Endothelial cell of hepatic sinusoid (primary cell): ENCODE measurements at regions not wholly inside any gene's neighbourhood (a gene's known extent, or its start where the extent isn't known, plus 50 kb on each side); places are given as distances from the start of the nearest gene placed in this dataset.

Experiments
- in situ Hi-C: cut with HindIII; loops from 2 replicates; pipeline ENCODE4 v1.10.0; 2017; ENCODE audit warnings: low sequenced_read_pairs

DNA sequence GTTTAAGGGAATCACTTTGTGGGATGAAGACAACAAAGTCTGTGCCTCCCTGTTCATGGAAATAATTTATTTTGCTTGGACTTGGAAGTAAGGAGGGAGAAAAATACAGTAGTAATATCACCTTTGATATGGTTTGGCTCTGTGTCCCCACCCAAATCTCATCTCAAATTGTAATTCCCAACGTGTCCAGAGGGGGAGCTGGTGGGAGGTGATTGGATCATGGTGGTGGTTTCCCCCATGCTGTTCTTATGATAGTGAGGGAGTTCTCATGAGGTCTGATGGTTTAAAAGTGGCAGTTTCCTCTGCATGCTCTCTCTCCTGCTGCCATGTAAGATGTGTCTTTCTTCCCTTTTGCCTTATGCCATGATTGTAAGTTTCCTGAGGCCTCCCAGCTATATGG is 460.7 kb downstream of the NOVA1 start:
- in situ Hi-C loops, result no loop called here

DNA sequence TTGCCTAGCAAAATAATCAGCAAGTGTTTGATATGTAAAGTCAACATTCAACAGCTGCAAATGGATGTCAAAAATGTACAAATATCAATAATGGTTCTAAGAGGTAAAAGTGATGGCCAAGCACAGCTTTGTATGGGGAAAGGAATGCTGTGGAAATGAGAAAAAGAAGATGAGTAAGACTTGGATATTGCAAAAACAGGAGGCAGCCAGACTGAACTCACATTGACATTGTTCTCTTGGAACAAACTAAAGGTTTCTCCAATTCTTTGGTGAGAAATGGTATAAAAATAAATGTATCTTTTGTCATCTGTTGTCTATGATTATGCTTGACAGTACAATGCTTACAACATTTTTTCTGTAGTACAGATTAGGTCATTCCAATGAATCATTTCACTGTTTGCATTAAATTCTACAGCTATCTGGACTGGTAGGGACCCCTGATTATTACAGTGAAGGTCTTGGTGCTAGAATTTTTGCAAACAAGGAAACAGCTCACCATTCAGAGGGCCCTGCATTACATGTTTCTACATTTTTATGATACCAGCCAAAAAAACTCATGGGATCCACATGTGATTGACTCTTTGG is 465.7 kb downstream of the NOVA1 start:
- in situ Hi-C loops, result no loop called here

DNA sequence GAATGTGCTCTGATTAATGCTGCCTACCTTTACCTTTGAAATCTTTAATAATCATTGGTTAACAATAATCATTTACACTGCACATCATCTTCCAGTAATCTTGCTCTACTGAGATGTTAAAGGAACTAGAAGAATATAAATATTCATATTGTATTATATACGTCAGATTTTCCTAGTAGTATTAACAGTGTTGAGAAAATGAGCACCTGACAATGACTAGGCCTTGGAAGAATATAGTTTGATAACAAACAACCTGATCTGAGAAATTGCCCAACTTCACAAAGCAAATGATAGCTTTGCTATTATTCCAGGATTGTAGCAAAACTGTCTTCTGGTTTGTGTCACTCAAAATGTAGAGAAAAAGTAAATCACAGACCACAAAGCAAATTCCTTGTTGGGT is 467.1 kb downstream of the NOVA1 start:
- in situ Hi-C loops, result no loop called here

DNA sequence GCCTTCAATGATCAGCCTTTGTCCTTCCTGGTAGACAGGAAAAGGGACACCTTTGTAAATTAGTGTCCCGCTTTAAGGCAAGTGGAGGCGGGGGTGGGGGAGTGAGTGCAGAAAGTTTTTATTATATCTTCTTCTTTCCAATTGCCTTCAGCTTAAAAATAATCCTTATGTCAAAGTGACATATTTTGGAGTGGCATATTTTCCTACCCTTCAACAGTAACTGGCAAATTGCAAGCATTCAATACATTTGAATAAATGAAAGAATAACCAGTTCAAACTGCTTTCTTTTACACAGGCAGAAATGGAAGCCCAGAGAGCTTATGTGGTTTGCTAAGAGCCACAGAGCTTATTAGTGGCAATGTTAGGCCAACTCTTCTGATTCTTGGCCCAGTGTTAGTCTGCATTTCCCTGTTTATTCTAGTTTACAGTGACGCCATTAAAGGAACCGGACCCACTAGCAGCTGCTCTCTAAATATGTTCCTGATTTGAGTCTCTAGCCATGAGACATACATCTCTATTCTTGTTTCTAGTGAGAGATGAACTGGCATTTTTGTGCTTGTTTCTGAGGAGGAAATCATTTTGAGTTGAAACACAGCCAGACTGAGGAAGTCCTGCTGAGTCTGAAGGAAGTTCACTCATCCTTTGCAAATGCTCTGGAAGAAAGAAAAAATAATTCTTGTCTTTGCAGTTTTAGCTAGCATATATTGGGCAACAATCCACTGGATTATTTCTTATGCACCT is 468.7 kb downstream of the NOVA1 start:
- in situ Hi-C loops, result no loop called here

DNA sequence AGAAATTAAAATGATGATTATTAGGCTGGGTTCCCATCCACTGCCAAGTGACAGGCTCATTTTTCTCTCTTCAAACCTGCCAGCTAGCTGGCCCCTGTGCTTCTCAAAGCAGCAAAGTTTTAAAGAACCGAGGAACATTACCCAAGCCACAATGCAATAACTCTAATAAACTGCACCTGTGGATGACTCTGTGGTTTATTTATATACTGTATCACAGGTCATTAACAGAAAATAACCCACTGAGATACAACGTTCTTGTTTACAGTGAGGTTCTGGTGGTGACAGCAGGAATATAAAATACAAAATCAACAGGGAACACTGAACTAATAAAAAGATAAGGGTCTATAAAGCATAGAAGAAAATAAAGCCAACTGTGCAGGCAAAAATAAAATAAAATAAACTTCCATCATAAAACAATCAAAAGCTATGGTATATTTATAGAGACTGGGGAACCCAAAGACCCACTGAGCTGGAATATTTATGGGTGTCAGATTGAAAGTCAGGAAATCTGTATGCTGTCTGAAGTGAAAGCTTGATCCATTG is 472.9 kb downstream of the NOVA1 start:
- in situ Hi-C loops, result no loop called here

DNA sequence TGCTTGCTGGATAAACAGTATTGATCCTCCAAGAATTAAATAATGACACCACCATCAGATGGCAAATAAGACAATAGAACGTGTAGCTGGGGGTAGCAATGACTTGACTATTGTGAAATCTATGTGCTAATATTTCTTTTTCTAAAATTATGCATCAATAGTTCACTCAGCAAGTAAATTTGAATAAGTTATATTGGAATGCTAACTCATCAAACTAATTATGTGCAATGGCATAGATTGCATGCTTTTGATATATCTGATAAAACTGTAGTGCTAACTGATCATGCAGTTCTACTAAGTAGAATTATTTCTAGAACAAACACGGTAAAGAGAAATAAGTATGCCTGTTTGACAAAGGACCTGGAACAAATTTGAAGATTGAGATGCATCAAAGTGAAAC is 474.4 kb downstream of the NOVA1 start:
- in situ Hi-C loops, result no loop called here

DNA sequence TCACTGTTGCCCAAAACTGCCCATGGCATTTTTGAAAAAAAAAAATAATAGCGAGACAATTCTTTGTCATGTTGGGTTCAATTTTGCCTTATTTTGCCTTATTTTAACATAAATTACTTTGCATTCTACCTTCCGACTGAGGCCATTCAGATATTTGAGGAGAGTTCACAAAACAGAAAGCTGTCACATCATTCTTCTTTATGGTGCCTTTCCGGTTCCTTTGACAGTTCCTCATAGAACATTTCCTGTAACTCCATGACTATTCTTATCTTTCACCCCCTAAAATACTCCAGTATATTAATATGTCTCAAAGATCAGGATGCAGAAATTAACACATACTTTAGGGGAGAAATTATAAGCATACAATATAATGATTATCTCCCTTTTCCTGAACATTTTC is 476.7 kb downstream of the NOVA1 start:
- in situ Hi-C loops, result no loop called here

DNA sequence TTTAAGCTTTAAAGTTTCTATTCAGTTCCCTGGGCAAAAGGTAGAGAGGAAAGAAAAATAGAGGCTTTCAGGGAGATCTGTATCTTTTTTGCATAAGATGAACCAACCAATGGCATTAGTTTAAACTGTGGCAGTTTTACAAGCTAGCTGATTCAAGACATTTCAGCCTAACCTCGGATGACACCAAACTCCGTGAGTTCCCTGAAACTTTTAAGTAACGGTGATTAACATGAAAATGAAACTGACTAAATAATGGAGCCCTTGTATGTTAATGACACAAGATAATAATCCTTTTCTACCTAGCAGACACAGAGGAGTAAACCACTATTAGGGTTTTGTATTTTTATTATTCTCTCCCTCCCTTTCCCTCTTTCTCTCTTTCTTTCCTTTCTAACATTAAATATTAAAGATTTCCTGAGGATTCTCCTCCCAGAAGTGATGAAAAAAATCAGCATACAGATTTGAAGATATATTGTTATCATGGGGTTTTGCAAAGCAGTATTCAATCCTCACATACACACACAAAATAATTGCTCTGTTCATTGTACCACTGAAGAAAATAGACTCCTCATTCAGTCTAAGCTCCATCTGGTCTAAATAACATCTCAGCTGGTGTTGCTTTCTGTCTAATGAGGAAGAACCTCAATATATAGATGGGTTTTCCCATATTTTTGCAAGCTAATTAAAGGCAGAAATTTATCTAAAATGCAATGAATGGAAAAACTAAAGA is 483.8 kb downstream of the NOVA1 start:
- in situ Hi-C loops, result no loop called here

DNA sequence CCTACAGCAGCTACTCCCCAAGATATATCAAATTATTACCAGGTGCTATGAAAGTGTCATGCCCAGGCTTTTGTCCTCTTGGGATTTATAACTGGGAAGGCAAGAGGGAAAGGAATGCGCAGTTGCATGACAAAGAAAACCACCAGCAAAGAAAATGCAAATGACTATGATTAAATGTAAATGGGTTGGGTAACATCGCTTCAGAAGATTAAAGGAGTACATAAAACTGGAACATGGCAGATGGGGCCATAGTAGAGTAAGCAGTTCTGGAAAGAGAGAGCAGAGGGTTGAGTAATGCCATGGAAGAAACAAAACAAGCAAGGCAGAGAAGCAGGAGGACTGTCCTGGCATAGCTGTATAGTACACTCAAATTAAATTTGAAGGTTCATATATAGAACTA is 493.1 kb downstream of the NOVA1 start:
- in situ Hi-C loops, result no loop called here

DNA sequence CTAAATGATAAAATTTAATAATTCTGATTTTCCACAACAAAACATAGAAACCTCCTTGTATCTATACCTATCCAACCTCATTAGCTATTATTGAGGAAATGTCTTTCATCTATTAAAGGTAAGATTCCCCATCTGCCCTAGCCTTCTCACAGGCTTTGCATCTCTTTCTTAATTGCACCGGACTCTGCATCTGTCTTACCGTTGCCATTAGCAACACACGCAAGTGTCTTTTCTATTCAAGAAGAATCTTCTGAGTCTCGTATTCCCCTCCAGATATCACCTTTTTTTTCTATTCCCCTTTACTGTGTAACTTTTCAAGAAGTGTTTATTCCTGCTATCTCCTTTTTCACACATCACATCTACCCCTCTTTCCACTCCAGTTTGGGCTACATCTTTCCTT is 500.0 kb downstream of the NOVA1 start:
- in situ Hi-C loops, result loop anchor here (5.0 kb wide), 1 partner anchor 36 kb away; no protein-coding TSS in a partner anchor

DNA sequence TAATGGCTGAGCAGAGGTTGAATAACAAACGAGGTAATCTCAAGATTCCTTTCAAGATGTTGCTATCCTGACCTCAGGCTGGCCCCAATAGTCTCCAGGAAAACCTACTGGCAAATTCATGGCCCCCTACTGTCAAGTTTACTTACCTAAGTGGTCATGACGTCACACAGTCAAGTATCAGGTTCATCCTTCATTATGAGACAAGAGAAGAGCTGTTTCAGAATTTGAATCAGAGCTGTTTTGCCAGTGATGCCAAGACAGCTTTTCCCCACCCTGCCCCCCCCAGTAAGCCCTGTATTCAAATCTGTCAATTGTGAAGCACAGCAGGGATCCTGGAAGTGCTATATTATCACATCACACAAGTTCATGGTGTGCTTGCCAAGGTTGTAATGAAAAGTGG is 509.6 kb downstream of the NOVA1 start:
- in situ Hi-C loops, result no loop called here

DNA sequence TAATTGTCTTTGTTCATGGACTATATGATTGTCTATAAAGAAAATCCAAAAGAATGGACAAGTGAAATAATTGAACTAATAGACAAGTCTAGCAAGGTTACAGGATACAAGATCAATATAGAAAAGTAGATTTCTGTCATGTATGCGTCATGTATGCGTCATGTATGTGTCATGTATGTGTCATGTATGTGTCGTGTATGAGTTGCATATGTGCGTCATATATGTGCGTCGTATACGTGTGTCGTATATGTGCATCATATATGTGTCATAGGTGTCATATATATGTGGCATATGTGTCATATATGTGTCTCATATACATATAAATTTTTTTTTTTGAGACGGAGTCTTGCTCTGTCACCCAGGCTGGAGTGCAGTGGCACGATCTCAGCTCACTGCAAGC is 516.8 kb downstream of the NOVA1 start:
- in situ Hi-C loops, result no loop called here

DNA sequence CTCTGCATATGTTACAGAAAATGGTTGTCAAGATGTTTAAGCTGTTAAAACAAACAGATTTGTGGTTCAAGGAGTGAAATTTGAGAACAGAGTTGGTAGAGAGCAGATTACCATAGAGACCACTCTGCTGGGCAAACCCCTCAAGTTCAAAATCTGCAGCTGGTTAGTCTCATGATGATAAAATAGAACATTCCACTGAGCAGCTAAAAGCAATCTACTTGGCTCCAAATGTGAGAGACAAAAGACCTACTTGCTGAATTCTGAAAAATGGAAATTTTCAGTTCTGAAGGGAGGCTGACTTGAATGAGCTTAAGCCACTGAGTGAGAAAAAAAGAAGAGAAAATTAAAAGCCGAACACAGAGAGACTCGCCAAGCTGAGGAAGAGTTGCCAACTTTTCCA is 519.3 kb downstream of the NOVA1 start:
- in situ Hi-C loops, result no loop called here

DNA sequence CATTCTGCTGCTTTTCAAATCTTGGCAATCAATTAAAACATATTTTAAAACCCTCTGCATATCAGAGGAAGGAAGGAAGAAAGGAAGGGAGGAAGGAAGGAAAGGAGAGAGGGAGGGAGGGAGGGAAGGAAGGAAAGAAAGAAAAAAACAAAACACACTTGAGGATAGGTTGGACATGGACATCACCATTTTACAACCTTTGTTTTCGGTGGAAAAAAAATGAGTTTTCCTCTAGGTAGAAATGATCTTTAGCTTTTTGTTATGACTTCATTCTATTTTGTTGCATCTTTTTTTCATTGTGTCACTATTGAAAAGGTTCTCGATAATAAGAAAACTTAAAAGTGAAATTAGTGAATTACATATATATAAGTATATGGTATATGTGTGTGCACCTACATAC is 522.9 kb downstream of the NOVA1 start:
- in situ Hi-C loops, result no loop called here

DNA sequence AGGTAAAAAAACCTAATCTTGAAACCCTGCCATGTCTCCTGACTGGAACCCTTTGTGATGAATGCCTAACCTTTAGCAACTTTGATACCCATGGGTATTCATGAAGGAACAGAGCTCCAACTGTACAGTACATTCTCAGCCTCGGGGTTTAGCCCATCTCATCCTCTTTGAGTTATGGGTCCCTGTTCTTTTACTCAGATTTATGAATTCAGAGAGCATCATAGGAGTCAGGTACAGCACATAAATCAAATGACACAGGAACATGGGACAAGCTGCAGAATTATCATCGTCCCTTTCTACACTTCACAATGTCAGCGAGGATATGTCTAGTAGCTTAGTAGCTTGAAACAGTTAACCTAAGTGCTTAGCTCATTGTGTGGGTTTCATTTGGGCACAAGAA is 527.4 kb downstream of the NOVA1 start:
- in situ Hi-C loops, result no loop called here

DNA sequence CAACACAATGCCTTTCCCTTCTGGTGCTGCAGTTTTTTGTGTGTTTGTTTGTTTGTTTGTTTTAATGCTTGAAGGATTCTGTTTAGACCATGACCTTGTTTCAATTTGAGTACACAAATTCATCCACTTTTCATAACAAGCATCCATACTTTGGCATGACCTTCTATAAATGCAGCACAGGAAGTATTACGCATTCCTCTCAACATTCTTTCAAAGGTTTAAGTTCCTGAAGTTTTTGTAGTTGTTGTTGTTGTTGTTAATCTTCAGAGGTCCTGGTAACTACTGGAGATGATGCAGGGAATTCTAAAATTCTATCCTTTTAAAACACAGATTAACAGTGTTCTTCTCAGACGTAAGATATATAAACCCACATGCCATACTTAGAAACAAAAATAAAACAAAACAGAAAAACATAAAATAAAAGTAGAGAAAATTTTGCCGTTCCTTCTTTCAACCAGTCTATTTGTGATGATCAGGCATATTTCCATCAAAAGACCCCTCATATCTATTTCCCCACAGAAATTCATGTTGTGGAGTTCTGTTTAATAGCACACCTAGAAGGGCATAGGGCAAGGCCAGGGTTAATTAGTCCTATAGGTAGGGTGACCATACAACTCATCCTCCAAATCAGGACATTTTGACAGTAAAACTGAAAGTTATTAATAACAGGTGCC is 529.9 kb downstream of the NOVA1 start:
- in situ Hi-C loops, result no loop called here

DNA sequence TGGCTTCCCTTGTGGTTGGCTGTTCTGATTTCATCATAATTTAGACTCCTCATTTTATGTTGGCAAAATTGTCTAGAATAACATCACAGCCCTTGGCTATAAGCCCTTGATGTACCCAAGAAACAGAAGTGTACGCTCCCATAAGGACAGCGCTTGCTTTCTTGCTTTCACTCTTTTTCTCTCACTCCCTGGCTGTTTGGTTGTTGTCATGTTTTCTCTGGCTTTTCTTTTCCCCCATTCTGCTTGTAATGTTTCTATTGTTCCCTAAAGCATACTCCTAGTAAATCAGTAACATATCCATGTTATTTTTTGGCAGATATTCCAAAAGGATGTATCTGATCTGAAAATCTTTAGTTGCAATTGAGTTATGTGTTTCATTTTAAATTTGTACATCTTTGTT is 530.5 kb downstream of the NOVA1 start:
- in situ Hi-C loops, result no loop called here

DNA sequence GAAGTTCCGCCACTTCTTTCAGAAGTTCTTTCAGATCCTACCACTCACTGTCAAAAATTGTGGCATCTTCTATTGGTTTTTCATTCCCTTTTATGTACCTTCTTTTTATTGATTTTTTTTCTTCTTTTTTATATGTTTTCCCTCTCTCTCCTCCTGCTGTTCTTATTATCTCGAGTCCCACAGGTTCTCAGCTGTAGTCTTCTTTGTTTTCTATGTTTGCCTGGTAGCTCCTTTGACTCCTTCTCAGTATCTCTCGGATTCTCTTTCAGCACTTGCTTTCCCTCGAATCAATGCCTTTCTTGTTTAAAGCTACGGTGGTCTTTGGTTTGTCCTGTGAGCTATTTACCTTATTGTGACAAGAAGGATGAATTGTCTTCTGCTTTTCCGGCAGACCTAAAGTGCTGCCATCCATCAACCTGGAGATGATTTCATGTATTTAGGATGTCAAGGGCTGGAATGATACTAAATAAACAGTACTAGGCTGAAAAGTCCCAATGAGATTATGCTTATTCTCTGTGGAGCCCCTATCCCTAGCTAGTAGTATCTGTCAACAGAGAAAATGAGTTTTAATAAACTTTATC is 541.7 kb downstream of the NOVA1 start:
- in situ Hi-C loops, result no loop called here

DNA sequence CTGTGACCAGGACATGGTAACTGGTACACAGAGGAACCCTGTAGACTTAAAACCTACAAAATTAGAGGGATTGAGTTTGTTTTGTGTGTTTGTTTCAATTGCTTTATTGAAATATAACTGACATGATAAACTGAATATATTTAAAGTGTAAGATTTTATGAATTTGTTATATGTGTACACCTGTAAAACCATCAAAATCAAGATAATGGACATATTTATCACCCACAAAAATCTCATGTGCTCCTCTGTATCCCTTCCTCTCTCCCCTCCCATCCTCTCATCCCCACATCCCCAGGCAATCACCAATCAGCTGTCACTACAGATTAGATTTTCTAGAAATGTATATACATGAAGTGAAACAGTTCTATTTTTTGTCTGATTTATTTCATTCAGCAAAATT is 565.5 kb downstream of the NOVA1 start:
- in situ Hi-C loops, result no loop called here

DNA sequence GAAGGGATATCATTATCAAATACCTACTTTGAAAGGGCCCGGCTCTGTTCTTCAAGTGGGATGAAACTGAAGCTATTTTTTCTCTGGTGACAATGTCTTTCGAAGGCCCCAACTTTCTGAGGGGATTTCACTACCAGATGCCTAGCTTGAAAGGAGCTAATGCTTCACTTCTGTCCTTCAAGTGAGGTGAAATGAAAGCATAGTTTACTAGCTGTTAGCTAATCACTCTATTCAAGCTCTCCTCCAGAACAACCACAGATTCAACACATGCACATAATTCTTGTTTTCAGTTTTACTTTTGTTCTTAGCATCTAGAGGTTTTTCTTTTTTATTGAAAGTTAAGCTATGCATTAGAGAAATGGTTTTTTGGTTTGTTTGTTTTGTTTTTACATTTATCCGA is 571.4 kb downstream of the NOVA1 start:
- in situ Hi-C loops, result no loop called here

DNA sequence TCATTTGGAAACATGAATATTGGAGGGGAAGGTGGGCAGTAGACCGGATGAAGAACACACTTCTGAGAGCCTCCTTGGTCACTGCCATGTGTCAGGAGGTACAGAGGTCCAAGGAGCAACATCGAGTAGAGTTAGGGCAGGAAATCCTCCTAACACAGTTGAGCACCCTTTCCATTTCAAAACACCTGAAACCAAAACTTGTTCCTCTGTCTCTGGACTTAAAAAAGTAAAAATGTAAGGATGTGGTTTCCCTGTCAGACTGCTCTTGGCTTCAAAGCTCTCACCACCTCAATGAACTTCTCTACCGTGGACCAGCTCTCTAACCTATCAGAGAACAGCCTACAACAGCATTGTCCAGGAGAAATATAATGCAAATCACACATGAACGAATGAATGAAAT is 573.9 kb downstream of the NOVA1 start:
- in situ Hi-C loops, result no loop called here
